NCI-H2227 (cell line): ENCODE measurements at regions not wholly inside any gene's neighbourhood (a gene's known extent, or its start where the extent isn't known, plus 50 kb on each side); places are given as distances from the start of the nearest gene placed in this dataset.

Experiments
- DNase-seq: peaks from one replicate; lab custom pipeline; 2025; ENCODE audit not compliant: unreplicated experiment; lab: John Stamatoyannopoulos, UW

DNA sequence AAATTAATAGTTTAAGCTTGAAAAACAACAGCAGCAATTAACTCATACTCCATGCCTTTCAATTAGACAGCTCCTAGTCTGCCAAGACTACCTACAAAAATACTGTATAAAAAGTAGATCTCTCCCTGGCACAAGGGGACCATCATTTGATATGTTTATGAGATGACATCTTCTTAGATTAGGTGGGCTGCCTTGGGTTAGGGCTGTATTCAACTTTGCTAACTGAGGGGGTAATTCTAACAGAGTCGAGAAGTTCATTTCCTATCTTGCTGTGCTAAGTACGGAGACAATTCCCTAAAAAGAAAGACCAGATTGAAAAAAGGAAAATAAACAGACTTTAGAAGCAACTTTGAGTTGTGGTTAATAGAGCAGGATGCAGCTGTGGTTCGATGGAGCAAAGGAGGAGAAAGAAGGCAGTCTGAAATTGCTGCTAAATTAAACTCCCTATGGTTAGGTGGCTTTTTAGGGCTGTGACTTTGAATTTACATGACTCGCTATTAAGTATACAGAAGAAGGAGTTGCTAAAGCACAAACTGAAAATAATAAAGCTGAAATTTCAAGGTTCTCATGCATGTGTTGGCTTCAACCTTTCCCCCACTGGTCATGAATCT, 75.4 kb downstream of the CDC7 start:
- no peak for DNase-seq

- DNase-seq: no peak
Measured at GRCh38 chr1:91578320-91579109, 77.9 kb downstream of the CDC7 start.

- no peak for DNase-seq
Measured at GRCh38 chr1:91579658-91580228, 79.1 kb downstream of the CDC7 start.

DNA sequence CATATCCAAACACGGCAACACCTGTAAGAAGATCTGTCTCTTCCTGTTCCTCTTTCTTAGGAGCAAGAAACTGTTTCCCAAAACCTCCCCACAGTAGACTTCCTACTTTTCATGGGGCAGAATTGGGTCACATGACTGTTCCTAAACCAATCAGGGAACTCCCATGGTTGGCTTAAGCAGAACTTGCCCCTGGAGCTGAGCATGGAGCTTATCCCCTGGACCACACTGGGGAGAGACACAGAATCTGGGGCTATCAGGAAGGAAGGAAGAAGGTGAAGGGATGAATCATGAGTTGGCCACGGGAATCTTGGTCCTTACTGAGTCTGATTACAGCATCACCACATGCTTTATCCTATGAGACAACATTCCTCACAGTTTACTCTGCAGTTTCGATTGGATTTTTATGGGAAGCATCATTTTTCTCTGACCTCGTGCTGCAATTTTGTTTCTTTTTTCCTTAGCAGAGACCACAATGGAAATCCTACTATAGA, 81.8 kb downstream of the CDC7 start:
- DNase-seq: no peak

DNA sequence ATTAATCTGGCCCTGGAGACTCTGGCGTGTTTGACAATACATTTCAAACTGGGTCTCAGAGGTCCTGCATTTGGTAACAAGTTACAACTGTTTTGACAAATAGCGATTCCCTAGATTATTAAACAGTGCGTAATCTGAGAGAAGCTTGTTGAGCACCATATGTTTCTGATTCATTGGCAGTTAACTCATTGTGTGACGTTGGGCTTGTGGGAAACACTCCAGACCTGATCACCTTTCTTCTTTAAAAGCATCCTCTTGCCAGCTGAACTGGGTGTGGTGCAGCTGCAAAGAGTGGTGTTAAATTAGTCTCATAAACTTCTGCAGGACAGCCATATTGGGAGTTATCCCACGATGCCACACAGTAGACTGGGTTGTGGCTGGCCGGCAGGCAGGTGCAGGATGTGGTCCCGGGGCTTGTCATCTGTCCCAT, 82.7 kb downstream of the CDC7 start:
- no peak for DNase-seq

- DNase-seq: no peak
Measured at GRCh38 chr1:91584309-91584708, 83.7 kb downstream of the CDC7 start.

GRCh38 chr1:91584878-91585277, 84.2 kb downstream of the CDC7 start:
- DNase-seq: no peak

DNA sequence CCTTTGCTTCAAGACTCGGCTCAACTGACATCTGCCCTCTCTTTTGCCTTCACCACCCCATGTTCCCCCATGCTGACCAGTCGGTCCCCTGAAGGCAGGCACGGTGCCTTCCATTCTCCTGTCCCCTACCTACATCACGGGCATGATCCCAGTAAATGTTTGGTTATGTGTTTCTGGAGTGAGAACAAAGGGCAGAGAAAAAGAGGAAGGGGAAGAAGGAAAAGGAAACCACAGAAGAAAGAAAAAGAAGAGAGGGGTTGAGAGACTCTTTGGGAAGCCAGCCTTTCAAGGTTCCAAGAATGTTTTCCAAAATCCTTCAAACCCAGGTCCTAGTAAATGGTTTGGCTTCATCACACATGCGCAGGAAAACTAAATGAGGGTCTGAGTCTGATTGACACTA, 84.9 kb downstream of the CDC7 start:
- no peak for DNase-seq

GRCh38 chr1:91585982-91586381, 85.3 kb downstream of the CDC7 start:
- DNase-seq: no peak

DNA sequence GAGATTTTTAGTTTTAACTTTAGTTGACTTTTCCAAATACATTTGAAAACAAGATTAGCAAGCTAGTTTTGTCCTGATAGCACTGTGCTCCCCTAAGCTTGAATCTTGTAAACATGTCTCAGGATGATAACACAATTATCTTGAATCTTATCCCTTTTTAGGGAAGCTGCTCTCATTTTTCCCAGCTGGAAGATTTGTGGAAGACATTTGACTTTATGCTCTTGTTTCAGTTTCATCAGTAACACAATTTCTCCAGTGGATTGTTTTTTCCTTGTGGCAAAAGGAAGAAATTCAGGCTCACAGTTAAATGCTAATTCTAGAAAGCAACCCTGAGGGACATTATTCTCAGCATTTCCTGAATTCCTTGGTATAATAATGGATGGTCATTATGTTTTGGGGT, 88.8 kb downstream of the CDC7 start:
- DNase-seq: no peak

- no peak for DNase-seq
Measured at GRCh38 chr1:91591175-91591974, 90.7 kb downstream of the CDC7 start.

GRCh38 chr1:91592716-91593477, 92.2 kb downstream of the CDC7 start:
- no peak for DNase-seq

DNA sequence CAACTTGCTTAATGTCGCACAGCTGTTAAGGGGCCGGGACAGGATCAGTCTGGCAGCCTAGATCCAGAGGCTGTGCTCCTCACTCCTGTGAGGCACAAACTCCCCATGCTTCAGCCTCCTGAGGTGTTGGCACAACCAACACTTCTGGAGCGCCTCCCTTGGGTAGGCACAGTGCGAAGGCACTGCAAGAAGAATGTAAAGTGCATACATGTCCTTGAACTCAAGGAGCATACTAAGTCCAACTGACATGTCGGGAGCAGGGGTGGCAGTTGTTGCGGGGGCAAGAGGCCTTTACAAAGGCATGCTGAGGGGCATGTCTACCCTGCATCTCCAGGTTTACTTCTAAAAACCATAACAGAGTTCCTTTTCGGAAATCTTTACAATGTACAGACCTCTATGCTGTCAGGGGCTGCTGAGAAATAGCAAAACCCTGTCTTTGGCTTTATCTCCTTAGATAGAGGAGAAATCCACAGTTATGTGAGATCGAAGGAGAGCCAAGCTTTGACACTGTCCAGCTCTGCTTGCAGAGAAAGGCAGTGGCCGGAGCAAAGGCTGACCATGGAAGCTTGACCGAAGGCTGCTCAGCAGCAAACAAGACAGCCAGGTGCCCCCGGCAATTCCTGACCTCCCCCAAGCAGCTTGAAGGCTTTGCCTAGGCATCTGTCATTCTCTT, 93.9 kb downstream of the CDC7 start:
- no peak for DNase-seq

- DNase-seq: no peak
Measured at GRCh38 chr1:91596474-91596873, 95.8 kb downstream of the CDC7 start.

DNA sequence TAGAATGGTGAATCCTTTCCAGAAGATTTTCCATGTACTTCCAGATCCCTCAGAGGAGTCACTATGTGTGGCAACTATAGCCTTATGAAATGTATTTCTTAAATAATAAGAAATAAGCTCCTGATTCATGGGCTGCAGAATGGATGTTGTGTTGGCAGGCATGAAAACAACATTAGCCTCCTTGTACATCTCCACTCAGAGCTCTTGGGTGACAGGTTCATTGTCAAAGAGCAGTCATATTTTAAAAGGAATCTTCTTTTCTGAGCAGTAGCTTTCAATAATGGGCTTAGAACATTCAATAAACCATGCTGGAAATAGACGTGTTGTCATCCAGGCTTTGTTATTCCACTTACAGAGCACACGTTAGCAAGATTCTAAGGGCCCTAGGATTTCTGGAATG, 96.6 kb downstream of the CDC7 start:
- no peak for DNase-seq

- no peak for DNase-seq
Measured at GRCh38 chr1:91600431-91601337, 100.0 kb downstream of the CDC7 start.

GRCh38 chr1:91601554-91602376, 101.1 kb downstream of the CDC7 start:
- DNase-seq: no peak

- DNase-seq: no peak
Measured at GRCh38 chr1:91603409-91603808, 102.8 kb downstream of the CDC7 start.
